GM21723 (cell line): ENCODE measurements at regions not wholly inside any gene's neighbourhood (a gene's known extent, or its start where the extent isn't known, plus 50 kb on each side); places are given as distances from the start of the nearest gene placed in this dataset.
"Not testable (repeated sequence)": the region's sequence is repeated elsewhere in the genome, so short reads cannot be mapped to it uniquely, and the experiment has no call there.

Experiments
- ATAC-seq: cut with Tn5 transposase; IDR thresholded peaks from one replicate; pipeline ENCODE4 v1.9.1; 2021; ENCODE audit warnings: mild to moderate bottlenecking, moderate library complexity; ENCODE audit not compliant: unreplicated experiment

- no peak for ATAC-seq
These were observed 529.2 kb downstream of the RAPGEF2 start for GRCh38 chr4:159632031-159632430.

- no peak for ATAC-seq
These were observed 536.9 kb downstream of the RAPGEF2 start for GRCh38 chr4:159639671-159640323.

GRCh38 chr4:159649237-159649636, 546.4 kb downstream of the RAPGEF2 start:
- ATAC-seq, result no peak

- no peak for ATAC-seq
These were observed 550.0 kb downstream of the RAPGEF2 start for GRCh38 chr4:159652871-159653270.

GRCh38 chr4:159655547-159655946, 552.7 kb downstream of the RAPGEF2 start:
- no peak for ATAC-seq

DNA sequence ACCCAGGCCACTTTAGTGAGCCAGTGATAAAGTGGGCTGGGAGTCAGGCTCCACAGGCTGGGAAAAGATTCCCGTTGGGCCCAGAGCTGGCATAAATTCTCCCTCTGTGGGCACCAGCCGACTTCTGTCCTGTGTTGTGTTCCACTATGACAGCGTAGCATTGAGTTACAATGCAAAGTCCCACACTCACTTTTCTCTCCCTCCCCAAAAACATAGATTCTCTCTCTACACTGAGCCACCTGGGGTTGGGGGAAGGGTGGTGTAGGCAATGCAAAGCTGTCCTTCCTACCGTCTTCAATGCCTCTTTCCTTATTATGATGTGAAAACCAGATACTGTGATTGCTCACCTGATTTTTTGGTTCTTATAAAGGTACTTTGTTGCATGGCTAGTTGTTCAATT, 566.2 kb downstream of the RAPGEF2 start:
- ATAC-seq, result no peak

GRCh38 chr4:159673221-159673620, 570.3 kb downstream of the RAPGEF2 start:
- ATAC-seq, result no peak

GRCh38 chr4:159674241-159674640, 571.4 kb downstream of the RAPGEF2 start:
- no peak for ATAC-seq

GRCh38 chr4:159677521-159677920, 574.6 kb downstream of the RAPGEF2 start:
- ATAC-seq, result no peak

GRCh38 chr4:159682996-159683395, 580.1 kb downstream of the RAPGEF2 start:
- ATAC-seq, result no peak

- no peak for ATAC-seq
These were observed 581.2 kb downstream of the RAPGEF2 start for GRCh38 chr4:159684061-159684460.

DNA sequence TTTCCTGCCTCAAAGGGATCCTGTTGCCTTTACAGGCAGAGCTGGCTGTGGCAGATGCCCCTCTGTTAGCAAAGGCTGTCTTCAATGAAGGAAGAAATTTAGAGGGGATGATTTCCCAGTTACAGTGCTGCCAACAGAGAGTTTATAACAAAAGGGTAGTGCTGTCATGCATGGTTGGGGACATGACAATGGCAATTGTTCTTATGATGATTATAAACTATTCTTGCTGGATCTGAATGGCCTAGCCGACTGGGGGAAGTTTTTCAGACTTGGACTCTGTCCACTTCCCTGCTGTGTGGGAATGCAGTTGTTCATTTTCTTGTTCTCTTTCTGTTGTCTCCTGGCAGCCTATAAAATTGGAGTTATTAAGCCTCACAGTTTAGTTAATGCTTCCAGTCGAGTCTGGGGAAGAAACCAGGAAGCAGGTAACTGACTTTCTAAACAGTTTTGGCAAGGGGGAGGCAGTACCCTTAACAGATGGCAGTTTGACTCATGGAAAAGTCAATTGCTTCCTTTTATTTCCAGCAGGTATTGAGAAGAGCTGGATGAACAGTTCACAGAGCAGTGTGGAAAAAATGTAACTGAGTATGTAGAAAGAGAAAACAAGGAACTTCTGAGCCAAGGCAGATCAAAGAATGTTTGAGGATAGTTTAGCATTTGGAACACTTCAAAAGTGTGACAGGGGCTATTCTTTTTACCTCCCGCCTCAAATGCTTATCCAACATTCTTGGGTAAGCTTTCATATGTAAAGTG, 582.6 kb downstream of the RAPGEF2 start:
- ATAC-seq, result no peak

- ATAC-seq, result no peak
These were observed 586.6 kb downstream of the RAPGEF2 start for GRCh38 chr4:159689526-159689925.

- no peak for ATAC-seq
These were observed 594.7 kb downstream of the RAPGEF2 start for GRCh38 chr4:159697322-159698283.

DNA sequence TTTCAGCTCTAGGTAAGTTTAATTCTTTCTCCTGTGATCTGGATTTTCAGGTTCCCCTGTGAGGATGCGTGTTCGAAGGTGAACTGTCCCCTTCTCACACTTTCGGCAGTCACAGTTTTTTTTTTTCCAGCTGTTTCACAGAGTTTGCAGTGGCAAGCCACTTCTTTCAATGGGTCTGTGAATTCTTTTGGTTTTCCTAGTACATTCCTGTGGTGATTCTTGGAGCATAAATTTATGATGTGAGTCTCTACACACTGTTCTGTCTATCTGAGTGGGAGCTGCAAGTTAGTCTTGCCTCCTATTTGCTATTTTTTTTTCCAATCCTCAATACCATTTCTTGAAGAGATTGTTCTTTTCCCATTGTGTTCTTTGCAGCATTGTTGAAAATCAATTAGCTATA, 595.5 kb downstream of the RAPGEF2 start:
- no peak for ATAC-seq

DNA sequence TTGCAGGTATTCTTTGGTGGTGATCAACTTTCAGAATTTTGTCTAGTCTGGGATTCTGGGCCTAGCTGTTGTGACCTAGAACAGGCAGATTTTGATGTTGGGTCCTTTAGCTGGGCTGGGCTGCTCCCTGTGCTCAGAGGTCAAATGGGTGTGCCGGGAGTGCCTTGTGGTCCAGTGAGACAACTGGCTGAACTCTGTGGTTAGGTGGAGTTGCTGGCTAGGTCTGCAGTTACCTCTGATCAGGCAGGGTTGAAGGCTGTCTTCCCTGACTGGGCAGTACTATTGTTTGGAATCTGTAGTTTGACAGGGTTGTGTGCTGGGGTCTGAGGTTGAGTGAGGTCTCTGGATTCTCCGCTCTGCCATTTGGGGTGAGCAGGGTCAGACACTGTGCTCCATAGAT, 599.3 kb downstream of the RAPGEF2 start:
- no peak for ATAC-seq

- ATAC-seq, result no peak
These were observed 602.5 kb downstream of the RAPGEF2 start for GRCh38 chr4:159705334-159705733.

- no peak for ATAC-seq
These were observed 603.8 kb downstream of the RAPGEF2 start for GRCh38 chr4:159706704-159707103.

- not testable (repeated sequence) for ATAC-seq
These were observed 612.3 kb downstream of the RAPGEF2 start for GRCh38 chr4:159715180-159715579.

DNA sequence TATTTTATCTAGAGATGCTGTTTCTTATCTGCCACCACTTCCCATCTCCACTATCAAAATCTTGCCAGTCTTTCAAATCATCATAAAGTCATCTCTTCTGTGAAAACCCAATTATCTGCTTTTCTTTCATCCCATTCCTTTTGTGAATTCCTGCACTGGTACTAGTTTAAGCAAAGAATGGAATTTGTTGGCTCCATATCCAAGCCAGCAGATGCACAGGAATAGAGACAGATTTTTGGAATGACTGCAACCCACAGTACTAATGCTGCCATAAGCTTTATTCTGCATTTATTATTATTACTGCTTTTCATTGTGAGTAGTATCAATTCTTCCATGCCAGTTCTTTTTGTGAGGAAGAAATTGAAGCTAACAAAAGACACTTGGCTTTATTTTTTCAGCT, 616.7 kb downstream of the RAPGEF2 start:
- no peak for ATAC-seq

DNA sequence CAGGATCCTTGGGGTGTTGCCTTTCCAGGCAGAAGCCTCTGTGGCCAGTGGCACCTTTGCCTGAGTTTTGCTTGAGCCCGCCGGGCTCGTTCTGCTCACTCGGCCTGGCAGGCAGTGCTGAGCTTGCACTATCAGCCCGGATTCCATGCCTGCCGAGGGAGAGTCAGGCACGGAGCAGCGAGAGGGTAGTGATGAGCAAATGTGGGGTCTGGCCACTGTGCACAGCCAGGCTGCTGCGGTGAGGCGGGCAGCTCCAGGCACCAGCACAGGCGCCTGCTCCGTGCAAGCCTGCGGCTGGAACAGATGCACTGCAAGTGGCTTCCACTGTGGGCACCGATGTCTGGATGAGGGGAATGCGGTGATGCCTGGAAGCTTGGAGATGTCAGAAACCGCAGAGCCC, 619.2 kb downstream of the RAPGEF2 start:
- ATAC-seq, result no peak
